ENCODE measurements at regions not wholly inside any gene's neighbourhood (a gene's known extent, or its start where the extent isn't known, plus 50 kb on each side); places are given as distances from the start of the nearest gene placed in this dataset.
"Not testable (repeated sequence)": the region's sequence is repeated elsewhere in the genome, so short reads cannot be mapped to it uniquely, and the experiment has no call there.

- no peak for DNase-seq
These were observed 163.4 kb upstream of the SYN3 start for GRCh38 chr22:33221568-33221967.

DNA sequence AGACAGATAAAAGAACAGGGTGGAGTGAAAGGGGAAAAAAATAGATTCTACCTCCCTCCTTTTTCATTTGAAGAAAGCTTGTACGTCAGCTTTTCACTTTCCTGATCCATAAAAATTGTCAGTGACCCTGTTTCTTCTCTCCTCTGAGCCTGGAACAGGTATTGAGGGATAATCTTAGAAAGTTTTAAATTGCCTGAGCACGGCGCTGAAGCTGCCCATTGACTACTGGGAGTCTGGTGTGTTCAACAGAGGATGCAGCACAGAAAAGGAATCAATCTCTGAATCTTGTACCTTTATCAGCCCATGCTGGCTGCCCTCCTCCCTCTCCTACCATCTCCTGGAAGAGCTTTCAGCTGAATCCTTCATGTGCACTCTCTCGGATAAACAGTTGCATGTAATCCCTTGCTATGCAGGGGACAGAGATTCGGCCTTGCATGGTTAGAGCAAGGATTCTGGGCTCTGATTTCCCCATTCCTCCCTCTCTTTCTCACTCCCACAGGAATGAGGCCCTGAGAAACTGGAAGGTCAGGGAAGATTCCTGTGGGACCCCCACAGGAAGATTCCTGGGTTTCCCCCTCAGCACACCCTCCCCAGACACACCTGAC is 162.4 kb upstream of the SYN3 start:
- DNase-seq: peak; percentile 47

DNA sequence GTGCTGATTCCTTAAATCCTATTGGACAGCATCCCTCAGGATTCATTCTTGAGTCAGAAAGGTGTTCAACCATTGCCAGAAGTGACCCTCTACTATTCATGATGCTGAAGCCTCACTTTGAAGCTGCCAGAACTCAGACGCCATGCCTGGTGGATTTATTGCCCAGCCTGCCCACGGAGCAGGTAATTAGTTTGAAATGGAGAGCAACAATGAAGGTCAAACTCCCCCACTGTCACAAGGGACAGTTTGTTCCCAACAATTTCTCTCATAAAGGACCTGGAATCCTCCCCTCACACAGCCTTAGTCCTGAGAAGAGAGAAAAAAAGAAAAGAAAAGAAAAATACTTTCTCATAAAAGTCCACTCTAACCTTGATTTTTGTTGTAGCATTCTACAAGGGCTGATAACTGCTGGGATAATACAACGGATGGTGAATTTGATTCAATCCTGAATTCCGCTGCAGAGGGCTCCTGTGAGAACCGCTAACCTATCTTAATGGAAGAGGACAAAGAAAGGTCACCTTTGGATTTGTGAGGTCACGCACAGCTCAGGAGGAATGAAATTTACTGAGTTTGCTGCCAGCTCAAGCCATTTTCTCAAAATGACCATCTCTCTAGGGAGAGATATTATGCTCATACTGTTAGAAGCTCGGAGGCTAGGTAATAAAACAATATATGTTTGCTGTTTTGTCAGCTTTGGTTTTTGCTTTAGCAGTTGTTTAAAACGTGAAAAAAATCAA is 161.6 kb upstream of the SYN3 start:
- DNase-seq: peak; percentile 77

- DNase-seq: no peak
These were observed 155.3 kb upstream of the SYN3 start for GRCh38 chr22:33213383-33214075.

DNA sequence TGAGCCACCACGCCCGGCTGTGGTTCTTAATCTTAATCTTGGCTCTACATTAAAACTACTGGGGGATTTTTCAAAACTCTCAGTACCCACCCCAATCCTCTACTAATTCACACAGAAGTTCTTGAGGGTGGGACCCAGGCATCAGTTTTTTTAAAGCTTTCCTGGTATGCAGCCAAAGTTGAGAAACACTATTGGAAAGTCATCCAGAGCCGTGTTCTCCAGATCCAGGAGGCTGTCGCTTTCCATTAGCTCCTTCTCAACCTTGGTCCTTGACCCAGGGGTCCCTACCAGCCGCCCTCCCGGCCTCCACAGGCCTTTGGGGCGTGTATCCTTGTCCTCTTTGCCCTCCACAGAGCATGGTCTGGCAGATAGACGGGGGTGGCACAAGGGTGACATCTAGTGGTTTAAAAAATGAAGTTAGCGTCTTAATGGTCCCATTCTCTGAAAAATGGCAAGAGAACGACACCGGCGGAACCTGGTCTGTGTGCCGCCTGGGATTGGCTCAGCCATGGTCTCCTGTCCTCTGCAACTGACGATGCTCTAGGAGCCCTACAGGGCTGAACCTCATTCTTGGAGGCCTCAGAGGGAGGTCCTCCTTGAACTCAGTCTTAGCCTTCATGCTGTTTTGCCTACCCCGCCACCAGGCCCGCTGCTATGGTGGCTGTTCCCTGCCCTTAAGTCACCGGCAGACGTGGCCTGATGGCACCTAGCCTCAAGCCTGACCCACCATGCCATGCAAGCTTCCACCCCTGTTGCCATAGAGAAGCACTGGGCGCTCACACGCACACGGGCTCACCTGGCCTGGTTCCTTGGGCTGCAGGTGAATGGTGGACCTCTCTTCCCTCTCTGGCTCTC is 152.0 kb upstream of the SYN3 start:
- peak; percentile 19 for DNase-seq

DNA sequence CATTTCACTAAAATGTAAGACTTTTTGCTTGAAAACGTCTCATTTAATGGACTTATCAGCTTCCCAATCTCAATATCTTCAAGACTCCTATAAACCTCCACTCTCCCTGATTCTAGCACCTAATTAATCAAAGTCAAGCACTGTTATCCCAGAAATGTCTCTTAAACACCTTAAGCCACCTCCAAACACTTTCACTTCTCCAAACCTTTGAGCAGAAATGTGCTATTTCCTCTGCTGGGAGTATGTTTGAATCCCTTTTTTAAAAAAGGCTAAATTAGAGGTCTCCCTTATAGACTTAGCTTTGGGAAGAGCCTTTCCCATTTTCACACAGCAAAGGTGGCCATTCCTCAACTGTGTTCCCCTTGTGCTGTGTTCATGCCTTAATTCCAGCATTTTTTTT is 146.2 kb upstream of the SYN3 start:
- DNase-seq: no peak

DNA sequence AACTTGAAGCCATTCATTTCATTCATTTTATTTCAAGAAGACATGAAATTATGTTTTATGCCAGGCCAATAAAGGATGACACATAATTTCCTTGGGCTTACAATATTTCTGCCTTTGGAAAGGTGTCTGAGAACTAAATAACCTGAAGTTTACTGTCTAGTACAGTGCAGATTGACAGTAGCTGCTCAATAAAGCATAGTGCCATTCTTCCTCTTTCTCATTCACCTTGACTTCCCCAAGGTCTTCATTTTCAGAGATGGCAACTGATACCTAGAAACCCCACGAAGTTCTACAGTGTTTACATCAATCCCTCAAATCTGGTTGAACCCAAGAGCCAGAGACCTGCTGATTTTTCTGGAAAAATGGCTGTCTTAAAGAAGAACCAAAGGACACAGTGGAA is 144.3 kb upstream of the SYN3 start:
- no peak for DNase-seq

DNA sequence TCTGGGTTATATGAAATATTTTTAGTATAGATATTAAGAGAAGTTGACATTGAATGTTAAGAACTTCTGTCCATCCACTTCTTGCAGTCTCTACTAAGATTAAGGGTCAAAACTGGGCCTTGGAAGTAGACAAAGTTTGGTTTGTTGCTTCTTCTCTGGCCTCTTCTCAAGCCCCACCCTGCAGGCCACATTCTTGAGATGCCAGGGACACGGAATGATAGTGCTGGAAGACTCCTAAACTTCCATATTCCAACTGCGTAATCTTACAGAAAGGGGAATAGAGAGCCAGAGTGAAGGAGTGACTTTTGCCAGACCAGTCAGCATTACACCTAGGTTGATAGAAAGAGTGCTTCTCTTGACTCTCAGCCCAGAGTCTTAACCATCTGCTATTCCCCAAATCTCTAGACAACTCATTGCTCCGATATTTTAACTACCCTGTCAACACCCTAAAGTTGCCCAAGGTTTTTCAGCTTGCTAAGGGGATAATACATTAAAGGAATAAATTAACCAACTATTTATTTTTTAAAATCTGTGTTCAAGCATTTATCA is 136.4 kb upstream of the SYN3 start:
- no peak for DNase-seq

- DNase-seq: no peak
These were observed 134.0 kb upstream of the SYN3 start for GRCh38 chr22:33192156-33192555.

GRCh38 chr22:33188326-33188725 is 130.1 kb upstream of the SYN3 start:
- no peak for DNase-seq

- DNase-seq: no peak
These were observed 128.6 kb upstream of the SYN3 start for GRCh38 chr22:33186816-33187215.

DNA sequence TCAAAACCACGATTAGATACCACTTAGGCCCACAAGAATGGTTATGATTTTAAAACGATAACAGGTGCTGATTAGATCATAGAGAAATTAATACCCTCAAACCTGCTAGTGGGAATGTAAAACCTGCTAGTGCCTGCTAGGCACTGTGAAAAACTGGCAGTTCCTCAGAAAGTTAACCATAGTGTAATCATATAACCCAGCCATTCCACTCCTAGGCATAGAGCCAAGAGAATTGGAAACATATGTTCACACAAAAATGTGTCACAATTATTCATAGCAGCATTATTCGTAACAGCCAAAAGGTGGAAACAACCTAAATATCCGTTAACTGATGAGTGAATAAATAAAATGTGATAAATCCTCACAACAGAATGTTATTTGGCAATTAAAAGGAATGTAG is 122.2 kb upstream of the SYN3 start:
- DNase-seq: no peak

DNA sequence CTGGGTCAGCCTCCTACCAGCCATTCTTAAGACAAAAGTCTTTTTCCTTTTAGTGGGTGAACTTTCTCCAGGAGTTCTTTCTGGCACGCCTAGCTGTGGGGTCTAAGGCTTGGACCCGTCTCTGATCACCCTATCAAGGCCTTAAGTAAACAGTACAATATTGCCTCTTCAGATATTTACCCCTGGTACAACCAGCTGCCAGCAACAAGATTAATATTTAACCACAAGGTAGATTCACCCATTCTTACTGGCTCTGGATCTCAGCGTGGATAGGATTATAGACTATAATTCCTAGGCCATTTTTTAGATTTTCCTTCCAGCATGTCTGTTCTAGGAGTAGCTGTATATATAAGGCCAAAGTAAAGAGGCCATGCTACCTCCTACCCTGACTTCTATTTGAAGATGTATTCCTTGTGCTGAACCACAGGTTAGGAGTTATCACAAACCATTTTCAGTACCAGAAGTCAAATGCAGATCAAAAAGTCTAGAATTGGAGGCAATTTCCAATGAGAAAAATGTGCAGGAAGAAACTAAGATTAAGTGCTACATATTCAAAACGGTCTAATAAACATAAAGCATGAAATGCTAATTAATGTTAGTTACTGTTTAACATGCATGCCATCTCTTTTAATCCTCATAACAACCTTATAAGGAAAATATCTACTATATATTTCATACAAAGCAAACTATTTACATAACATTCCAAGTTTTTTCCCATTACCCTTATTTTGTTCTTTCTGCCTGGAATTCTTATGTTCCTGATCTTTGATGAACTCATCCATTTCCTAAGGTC is 110.0 kb upstream of the SYN3 start:
- no peak for DNase-seq

- DNase-seq: no peak
These were observed 108.0 kb upstream of the SYN3 start for GRCh38 chr22:33166206-33166605.

GRCh38 chr22:33163815-33164214 is 105.6 kb upstream of the SYN3 start:
- DNase-seq: peak; percentile 9

- DNase-seq: no peak
These were observed 104.0 kb upstream of the SYN3 start for GRCh38 chr22:33162196-33162595.

DNA sequence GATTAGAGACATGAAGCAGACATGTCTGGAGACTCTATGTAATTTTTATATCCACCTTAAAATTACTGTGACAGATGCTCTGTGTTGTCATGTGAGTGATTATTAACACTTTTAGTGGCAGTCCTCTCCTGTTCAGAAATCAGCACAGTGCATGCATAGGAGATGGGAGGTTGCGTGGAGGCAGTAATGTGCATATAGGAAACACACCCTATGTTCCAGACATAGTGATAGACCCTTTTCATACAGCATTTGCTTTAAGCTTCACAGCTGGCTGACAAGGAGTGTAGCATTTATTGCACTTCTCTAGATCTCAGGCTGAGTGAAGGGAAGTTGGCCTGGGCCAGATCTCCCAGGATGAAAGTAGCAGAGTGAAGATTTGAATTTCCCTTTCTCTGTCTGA is 102.3 kb upstream of the SYN3 start:
- DNase-seq: no peak

DNA sequence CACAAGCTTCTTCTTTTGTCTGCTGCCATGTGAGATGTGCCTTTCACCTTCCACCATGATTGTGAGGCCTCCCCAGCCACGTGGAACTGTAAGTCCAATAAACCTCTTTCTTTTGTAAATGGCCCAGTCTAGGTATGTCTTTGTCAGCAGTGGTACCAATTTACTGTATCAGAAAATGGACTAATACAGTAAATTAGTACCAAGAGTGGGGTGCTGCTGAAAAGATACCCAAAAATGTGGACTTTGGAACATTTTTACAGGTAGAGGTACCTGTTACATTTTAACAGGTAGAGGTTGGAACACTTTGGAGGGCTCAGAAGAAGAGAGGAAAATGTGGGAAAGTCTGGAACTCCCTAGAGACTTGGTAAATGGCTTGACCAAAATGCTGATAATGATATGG is 96.8 kb upstream of the SYN3 start:
- DNase-seq: not testable (repeated sequence)

DNA sequence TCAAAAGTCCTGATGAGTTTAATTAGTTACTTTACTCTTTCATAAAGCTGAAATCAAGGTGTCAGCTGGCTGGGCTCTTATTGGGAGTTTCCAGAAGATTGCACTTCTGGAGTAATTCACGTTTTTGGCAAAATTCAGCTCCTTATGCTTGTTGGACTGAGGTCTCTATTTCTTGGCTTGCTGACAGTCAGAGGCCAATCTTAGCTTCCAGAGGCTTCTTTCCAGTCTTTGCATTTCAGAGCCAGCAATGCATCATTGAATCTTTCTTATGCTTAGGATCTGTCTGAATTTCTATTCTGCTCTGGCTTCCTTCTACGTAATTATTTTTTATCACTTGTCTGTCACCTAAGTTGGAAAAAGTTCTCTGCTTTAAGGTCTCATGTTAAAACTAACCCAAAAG is 91.4 kb upstream of the SYN3 start:
- DNase-seq: no peak

DNA sequence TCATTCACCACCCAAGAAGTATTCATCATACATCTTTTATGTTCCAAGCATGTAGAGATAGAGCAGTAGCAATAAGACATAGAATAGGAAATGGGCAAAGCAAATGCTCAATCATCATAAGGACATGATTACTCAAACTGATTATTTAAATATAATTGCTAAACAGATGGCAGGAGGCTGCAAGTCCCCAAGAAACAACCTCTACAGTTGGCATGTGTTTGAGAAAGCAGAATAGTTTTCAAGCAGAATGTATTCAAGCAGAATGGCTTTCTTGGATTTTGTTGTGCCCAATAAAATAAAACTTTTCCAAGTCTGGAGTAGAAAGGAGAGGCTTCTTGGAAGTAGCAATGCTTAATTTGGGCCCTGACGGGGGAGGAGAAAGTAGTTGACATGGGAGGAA is 86.5 kb upstream of the SYN3 start:
- no peak for DNase-seq
